KBM-7 (cell line): ENCODE measurements at regions not wholly inside any gene's neighbourhood (a gene's known extent, or its start where the extent isn't known, plus 50 kb on each side); places are given as distances from the start of the nearest gene placed in this dataset.
"Not testable (repeated sequence)": the region's sequence is repeated elsewhere in the genome, so short reads cannot be mapped to it uniquely, and the experiment has no call there.

Experiments
- DNase-seq: peaks from one replicate; pipeline ENCODE4 v3.0.0-alpha.2; 2015
- in situ Hi-C: fragments of 300-500 bp; cut with MboI; formaldehyde crosslinking; loops from 2 replicates; pipeline ENCODE4 v1.14.3; 2020; ENCODE audit warnings: low sequenced_read_pairs, low pct_unique_long_range_greater_than_20kb, mixed read lengths

DNA sequence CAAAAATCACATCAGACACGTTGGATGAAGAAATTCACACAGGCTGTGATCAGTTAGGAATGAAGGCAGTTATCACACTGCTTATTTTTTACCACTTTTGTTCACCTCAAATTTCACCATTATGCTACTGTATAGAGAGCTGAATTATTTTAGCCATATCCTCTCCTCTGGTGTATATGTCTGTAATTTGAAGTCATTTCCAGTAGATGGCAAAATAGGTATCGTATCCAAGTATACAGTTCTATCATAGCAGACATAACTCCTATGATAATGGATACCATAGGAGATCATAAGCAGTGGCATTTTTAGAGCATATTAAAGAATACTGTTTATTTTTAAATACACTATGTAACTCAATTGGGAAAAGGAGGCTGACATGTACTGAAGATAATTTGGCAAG is 909.7 kb downstream of the DNAJB9 start:
- in situ Hi-C loops = no loop called here
- no peak for DNase-seq

DNA sequence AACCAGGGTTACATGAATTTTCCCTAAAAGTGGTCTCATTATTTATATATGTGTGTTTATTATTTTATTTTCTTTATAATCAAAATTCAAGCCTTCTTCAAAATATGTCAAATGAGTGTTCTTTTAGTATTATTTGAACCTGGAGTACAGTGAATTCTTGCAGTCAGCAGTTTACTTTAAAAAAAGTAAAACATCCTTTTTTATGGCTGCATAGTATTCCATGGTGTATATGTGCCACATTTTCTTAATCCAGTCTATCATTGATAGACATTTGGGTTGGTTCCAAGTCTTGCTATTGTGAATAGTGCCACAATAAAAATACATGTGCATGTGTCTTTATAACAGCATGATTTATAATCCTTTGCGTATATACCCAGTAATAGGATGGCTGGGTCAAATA is 920.9 kb downstream of the DNAJB9 start:
- DNase-seq, in situ Hi-C loops: not testable (repeated sequence)

DNA sequence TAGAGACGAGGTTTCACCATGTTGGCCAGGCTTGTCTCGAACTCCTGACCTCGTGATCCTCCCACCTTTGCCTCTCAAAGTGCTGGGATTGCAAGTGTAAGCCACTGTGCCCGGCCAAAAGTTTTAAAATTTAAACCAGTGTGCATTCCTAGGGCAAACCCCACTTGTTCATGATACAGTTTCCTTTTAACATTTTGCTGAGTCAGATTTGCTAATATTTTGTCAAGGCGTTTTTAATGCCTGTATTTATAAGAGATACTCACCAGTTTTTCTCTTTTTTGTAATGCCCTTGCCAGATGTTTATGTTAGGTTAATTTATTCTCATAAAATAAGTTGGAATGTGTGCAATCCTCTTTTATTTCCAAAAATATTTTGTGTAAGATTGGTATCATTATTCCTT is 927.4 kb downstream of the DNAJB9 start:
- in situ Hi-C loops = no loop called here
- no peak for DNase-seq

DNA sequence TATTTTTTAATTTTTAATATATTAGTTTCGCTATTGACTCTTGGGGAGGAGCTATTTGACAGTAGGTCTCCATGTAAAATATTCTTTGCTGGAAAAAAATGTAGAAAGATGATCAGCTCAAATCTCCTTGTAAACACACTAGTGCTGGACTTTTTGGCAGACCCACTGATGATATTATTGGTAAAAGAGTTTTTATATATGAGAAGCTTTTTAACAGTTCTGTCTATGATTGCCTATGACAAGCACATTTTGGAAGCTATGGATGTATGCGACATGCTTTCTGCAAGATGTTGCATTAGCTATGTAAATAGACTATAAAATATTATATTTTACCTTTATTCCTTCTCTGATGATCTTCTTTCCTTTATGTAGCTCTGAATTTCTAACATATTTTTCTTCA is 928.5 kb downstream of the DNAJB9 start:
- DNase-seq = no peak
- in situ Hi-C loops = no loop called here

- DNase-seq = no peak
- in situ Hi-C loops = no loop called here
These were observed 933.7 kb downstream of the DNAJB9 start for GRCh38 chr7:109503421-109503820.

- no peak for DNase-seq
- in situ Hi-C loops = no loop called here
These were observed 952.9 kb downstream of the DNAJB9 start for GRCh38 chr7:109522585-109522984.

- in situ Hi-C loops = no loop called here
- DNase-seq = no peak
These were observed 958.2 kb downstream of the DNAJB9 start for GRCh38 chr7:109527833-109528232.

DNA sequence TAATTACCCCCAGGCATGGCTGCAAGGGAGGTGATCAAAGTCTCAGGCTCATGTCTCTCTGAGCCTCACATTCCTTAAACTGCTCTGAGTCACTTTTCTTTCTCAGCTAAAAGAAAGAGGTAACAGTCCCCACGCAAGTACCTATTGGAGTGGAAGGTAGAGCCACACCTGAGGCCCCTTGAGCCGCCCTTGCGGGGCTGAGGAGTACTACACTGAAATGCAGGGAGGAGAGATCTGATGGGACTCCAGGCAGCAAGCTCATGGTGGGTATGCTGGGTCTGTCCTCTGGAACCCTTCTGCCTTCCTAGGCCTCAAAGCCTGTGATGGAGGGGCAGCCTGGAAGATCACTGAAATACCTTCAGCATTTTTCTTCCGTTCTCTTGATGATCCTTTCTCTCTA is 960.0 kb downstream of the DNAJB9 start:
- in situ Hi-C loops = no loop called here
- DNase-seq = no peak

- no peak for DNase-seq
- in situ Hi-C loops = no loop called here
These were observed 962.8 kb downstream of the DNAJB9 start for GRCh38 chr7:109532262-109532992.

DNA sequence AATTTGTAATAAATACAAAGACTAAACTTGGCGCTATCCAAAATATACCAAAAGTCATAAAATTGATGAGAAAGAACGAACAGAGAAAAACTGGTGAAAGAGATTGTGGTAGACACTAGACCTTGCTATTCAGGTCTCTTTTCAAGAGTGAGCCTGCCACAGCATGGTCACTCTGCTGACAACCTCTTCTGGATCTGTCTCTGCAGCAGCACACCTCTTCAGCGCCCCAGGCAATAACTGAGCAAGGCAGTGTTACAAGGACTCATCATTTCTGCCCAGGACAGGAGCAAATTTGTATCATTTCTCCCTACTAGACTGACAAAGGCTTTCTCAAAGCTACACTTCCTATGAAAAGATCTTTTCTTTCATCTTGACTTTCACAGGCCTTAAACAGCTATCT is 976.0 kb downstream of the DNAJB9 start:
- in situ Hi-C loops = no loop called here
- no peak for DNase-seq

GRCh38 chr7:109549471-109550193 is 980.0 kb downstream of the DNAJB9 start:
- in situ Hi-C loops = no loop called here
- DNase-seq = no peak

DNA sequence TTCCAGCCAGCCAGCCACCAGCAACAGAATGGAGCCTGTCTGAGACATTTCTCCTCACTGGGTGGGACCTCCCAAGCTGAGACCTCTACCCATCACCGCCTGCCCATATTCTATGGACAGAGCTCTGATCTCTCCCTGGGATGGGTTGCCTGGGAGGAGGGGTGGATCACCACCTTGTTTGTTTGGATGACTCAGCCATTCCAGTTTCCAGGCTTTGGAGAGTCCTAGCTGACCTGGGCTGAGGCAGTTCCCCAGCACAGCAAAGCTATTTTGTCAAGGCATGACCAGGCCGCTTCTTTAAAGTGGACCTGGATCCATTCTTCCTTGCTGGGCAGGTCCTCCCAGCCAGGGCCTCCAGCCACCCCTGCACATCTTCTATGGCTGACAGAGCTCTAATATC is 982.3 kb downstream of the DNAJB9 start:
- DNase-seq = no peak
- in situ Hi-C loops = no loop called here

DNA sequence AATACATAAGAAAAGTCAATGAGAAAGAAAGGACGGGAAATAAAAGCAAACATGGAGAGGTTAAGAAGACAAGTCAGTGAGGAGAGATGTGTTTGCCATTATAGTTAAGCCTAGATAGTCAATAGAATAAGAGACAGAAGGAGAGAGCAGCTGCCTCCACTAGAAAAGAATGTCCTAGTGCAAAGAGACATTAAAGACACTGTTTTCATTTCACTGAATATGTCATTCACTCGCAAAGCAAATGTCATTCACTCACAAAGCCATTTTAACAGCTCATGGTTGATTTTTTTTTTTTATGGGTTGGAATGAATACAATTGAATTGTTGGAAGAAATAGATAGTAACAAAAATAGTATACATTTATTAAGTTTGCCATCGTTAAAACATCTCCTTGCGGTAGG is 1007.6 kb downstream of the DNAJB9 start:
- in situ Hi-C loops = no loop called here
- no peak for DNase-seq

DNA sequence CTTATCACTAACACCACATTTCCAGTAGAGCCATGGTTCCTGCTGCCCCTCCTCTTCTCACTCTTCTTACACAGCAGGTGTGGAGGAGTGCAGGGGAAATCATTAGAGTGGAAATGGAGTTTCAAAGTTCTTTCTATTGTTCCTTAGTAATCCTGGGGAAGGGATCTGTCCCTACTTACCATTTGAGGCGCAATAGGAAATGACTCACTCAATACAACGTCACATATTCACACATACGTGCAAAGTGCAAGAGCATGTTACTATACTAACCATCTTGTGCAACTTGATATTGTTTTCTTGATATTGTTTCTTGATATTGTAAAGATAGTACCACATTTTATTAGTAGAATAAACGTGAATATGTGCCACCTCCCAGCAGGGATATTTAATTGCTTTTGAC is 1010.2 kb downstream of the DNAJB9 start:
- in situ Hi-C loops = no loop called here
- peak; percentile 49 for DNase-seq

DNA sequence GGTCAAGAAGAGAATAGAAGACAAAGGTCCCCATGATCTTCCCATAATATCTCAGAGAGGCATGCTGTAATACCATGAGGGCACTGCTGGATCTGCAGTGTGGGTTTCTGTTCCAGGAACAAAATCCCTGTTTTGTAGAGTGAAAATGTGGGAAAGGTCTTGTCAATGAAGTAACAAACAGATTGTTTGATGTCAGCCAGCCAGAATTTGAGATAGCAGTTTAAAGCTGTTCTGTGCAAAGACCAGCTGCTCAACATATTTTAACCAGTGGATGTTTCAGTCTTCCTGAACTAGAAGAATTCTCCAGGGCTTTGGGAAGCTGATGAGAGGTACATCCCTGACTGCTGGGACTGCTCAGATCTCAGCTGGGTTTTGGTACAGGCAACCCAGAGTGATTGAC is 1012.5 kb downstream of the DNAJB9 start:
- no peak for DNase-seq
- in situ Hi-C loops = no loop called here

DNA sequence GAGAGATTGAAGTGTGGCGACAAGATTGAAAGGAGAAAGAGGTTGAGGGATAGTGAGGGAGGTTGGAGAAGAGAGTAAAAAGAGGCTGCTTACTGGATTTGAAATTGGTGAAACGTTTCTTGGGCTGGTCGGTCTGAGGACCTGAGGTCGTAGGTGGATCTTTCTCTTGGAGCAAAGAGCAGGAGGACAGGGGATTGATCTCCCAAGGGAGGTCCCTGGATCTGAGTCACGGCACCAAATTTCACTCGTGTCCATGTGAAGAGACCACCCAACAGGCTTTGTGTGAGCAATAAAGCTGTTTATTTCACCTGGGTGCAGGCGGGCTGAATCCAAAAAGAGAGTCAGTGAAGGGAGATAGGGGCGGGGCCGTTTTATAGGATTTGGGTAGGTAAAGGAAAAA is 1027.3 kb downstream of the DNAJB9 start:
- DNase-seq, in situ Hi-C loops: not testable (repeated sequence)

DNA sequence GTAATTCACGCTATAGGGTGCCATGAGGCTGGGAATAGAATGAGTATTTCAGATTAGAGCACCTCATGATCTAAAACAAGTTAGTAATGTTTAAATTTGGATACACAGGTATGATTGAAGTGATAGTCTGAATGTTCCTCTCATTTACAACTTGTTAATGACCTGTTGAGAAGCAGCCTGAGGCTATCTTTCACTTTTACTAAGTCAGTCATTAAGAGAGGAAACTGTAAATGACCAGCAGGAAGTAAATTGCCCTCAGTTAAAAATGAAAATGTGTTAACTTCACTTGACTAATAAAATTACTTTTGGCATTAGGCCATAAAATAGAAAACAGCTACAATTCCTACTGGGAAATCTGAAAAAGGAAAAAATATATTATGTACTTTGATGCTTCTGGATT is 1042.0 kb downstream of the DNAJB9 start:
- in situ Hi-C loops = no loop called here
- DNase-seq = no peak

GRCh38 chr7:109616551-109617069 is 1046.9 kb downstream of the DNAJB9 start:
- in situ Hi-C loops = no loop called here
- peak; percentile 24 for DNase-seq

- in situ Hi-C loops = no loop called here
- no peak for DNase-seq
These were observed 1052.6 kb downstream of the DNAJB9 start for GRCh38 chr7:109622320-109622719.

- in situ Hi-C loops, DNase-seq: not testable (repeated sequence)
These were observed 1063.2 kb downstream of the DNAJB9 start for GRCh38 chr7:109632890-109633289.

DNA sequence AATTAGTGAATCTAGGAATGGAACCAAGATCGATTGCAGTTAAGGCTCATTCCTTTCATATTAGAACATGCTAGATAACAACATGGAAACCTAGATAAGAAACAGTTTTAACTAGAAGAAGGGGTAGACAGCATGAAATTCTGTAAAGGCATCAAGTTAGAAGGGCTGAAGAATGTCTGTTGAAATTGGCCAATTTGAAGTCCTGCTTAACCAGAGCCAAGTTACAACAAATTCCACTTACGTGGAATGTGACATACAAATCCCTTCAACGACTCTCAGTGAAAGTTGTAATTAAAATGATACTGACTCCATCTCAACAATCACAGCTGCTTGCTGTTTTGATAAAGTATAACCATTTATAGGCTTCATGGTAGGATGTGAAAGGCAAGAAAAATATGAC is 1065.7 kb downstream of the DNAJB9 start:
- DNase-seq = no peak
- in situ Hi-C loops = no loop called here
